DMS153 treated with DMSO at 0.1 percent for 48 hours (cell line): ENCODE measurements at regions not wholly inside any gene's neighbourhood (a gene's known extent, or its start where the extent isn't known, plus 50 kb on each side); places are given as distances from the start of the nearest gene placed in this dataset.
"Not testable (repeated sequence)": the region's sequence is repeated elsewhere in the genome, so short reads cannot be mapped to it uniquely, and the experiment has no call there.

Source experiments
- DNase-seq: peaks from one replicate; lab custom pipeline; 2025; ENCODE audit not compliant: unreplicated experiment; lab: John Stamatoyannopoulos, UW

DNA sequence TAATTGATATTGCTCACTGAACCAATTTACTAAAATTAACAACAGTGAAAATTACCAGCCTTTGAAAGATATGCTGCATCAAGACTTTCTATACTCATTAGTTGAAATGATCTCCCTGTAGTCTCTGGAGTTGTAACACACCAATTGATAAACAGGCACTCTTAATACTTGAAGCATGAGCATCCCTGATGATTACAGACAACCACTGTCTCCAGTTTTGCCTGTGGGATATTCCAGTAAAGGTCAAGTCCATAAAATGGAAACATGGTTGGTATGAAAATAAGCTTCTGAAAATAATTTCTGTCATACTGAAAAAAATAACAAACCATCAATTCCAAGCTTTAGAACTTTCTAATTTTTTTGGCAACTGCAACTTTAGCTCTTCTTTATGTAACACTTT lies 405.8 kb downstream of the SPRY2 start:
- DNase-seq = no peak

DNA sequence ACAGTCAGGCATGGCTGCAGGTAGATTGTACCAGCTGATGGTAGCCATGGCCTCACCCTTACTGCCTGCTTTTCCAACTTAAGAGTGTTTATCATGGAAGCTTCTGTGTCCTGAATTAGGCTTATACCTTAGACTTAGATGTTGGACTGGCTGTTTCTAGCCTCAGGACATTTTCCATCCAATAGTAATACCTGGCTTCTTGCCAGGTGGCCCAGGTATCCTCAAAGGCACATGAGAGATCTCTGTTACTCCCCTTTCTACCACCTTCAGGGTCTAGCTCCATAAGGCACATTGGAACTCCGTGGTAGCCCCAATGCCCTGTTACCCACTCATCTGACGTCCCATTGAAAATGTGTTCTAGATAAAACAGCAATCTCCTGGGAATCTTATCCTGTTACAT lies 407.5 kb downstream of the SPRY2 start:
- no peak for DNase-seq

DNA sequence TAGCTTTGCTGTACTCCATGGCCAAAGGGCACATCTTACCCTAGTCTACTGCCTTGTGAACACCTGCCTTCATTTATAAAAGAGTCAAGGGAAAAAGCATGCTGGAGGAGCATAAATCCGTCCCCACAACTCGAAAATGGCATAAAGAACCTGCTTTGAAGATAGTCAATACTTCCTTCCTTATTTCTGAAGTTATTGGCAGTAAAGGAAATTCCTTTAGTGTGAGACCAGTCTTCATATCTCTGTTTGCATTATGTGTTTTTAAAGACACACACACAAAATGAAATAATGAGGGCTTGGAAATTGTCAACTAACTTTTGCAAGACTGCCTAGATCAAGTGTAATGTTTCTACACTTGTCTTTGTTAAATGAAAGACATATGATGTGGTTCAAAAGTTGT lies 408.4 kb downstream of the SPRY2 start:
- no peak for DNase-seq

DNA sequence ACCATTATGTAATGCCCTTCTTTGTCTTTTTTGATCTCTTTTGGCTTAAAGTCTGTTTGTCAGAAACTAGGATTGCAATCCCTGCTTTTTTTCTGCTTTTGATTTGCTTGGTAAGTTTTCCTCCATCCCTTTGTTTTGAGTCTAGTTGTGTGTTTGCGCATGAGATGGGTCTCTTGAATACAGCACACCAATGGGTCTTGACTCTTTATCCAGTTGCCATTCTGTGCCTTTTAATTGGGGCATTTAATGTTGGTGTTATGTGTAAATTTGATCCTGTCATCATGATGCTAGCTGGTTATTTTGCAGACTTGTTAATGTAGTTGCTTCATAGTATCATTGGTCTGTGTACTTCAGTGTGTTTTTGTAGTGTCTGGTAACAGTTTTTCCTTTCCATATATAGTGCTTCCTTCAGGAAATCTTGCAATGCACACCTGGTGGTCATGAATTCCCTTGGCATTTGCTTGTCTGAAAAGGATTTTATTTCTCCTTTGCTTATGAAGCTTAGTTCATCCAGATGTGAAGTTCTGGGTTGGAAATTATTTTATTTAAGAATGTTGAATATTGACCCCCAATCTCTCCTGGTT lies 416.9 kb downstream of the SPRY2 start:
- DNase-seq = not testable (repeated sequence)

DNA sequence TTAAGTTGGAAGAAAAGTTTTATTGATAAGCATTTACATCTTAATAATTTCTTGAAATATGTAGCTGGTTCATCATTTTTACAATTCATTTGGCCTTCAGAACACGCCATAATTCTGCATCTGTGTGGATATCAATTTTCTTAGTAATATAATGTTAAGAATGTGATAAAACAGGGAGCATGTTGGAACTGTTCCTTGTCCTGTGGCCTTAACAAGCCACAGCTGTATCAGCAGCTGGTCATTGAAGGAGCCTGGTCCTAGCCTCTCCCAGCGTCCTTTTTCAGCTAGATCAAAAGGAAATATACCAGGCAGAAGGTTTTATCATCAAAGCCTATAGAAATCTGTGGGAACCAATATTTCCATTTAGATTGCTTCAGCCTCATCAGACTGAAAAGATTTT lies 421.8 kb downstream of the SPRY2 start:
- DNase-seq = no peak

DNA sequence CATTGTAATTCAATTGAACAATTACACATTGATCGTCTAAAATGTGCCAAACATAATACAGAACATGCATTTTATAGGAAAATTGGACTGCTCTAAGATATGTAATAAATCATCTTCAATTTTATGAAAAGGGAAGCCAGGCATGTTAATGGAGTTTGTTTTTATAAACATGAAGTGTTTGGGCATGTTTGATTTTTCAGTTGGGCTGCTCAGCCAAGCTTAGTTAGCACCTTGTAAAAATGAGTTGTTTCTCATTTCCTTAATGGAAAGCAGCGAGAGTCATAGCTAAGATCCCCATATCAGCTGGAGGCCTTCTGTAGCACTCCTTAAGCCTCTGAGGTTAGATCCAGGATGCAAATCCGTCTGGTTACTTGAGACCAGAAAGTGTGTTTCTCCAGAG lies 422.3 kb downstream of the SPRY2 start:
- no peak for DNase-seq

DNA sequence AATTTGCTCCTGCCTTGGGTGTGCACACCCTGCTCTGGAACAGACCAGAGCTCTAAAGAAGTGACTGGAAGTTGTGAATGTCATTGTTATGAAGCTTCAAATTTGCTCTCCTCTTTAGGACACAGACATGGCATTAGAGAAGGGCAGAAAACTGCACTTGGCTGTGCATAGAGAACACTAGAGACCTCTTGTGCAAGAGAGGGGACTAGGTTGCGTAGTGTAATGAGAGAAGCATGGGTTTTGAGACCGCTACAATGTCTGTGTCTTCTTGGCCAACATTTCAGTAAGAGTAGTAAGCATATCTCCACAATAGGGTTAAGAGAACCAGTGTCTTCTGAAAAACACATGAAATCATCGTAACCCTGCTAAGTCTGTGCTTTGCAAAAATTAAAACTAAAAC lies 423.3 kb downstream of the SPRY2 start:
- DNase-seq = no peak

DNA sequence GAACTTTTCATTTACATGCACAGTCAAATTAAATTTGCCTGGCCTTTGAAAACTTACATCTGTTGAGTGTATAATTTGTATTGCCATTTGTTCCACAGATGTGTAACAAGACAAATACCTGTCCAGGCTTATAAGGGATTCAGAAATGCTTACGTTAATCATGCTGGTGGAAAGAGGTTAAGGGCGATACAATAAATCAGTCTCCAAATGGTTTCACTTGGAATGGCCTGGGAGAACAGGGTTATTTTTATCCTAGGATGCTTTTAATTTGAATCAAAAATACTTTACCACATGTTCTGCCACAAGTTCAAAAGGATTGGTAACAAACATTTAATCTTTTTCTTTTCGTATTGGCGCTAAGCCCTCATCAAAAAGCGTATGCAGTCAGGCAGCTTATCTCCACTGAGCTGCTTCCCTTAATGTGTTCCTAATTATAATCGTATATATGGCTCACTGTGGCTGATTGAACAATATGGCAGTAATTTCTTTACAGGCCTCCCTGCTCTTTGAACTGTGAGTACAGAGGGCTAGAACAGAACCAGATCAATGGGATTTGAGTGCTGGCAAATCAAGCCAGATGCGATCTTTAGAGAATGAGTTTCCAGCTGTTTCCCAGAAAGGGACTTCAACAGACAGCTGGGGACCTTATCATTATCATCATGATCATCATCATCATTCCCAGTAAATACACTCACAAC lies 425.7 kb downstream of the SPRY2 start:
- no peak for DNase-seq

DNA sequence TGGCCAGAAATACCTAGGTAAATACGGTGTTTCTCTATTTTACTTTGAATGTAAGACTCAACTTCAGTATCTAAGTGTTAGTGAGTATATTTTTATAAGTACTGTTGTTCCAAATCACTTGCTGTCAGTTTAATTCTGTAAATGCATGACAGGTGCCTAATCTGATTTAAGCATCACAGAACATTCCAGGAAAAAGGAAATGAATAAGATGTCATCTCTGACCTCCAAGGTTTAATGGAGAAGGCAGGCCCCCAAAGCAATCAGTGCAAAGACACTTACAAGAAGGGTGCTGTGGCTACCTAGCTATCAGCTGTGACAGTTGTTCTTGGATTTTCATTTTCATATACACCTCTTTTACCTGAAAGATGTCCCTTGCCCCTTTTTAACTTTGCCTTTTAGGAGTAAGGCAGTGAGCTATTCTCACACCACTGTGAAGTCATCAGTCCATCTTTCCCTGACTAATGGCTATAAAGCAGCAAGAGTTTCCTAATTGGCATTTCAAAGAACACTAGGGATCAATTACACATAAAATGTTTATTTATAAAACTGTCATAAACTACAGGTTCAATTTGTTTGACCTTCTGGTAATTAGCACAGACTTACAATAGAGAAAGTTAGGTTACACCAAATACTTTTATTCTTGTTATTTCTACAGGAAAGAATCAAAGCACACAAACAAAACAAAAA lies 427.6 kb downstream of the SPRY2 start:
- DNase-seq = no peak

DNA sequence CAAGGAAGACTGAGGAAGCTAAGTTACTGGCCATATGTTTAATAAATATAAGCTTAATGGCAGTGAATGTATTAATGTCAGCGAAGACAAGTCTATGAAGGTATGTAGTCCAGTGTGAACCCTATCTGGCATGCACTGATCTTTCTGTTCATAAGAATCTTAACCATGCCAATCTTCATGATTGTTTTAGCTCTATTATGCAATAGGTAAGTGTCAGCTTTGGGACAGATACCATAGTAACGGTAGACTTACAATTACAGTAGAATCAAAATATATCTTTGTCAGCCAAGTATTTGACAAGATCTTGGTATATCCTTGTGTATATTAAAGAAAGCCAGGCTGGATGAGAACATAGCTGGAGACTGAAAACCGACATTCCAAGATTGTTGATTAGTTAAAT lies 428.5 kb downstream of the SPRY2 start:
- no peak for DNase-seq

DNA sequence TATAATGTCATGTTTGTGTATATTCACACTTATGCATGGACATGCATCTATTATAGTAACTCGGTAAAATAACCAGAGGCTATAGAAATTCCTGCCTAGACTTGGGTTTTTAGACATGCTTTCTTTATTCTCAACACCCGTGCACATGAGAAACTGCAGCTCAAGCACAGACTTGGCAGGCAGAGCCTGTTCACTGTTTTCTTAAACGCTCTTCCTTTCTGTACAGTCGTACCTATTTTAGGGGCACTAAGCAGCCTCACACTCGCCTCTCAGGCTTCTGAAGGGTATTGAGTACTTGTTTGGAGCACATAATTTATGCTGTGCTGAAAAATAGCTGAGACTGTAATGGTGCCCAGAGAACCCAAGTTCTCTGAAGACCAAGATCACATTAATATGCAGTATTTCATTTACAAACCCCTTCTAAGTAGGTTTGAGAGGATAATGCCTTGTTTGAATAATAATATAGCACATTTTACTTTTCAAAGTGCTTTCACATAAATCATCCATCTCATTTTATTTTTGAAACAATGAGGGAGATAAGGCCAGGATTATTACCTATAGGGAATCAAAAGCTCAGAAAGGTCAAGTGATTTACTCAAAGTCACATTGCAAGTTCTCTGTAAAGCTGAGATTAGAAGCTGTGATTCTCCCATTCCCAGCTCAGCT lies 429.9 kb downstream of the SPRY2 start:
- DNase-seq = no peak

DNA sequence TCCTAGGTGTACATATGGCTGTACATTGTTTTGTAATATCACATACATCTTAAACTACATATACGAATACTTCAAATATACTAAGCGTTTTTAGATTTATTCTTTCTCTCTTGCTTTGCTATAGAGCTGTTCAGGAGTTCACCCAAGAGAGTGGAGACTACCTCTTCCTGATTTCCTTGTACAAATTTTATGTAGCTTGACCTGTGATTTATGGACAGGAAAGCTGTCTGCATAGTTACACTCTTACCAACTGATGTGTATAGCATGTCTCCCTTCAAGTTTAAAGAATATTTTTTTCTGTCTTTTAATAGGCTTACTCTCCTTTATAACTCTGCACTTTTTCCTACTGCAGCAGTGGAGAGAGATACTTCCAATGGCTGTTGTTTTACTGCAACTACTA lies 428.7 kb downstream of the NDFIP2 start:
- no peak for DNase-seq

DNA sequence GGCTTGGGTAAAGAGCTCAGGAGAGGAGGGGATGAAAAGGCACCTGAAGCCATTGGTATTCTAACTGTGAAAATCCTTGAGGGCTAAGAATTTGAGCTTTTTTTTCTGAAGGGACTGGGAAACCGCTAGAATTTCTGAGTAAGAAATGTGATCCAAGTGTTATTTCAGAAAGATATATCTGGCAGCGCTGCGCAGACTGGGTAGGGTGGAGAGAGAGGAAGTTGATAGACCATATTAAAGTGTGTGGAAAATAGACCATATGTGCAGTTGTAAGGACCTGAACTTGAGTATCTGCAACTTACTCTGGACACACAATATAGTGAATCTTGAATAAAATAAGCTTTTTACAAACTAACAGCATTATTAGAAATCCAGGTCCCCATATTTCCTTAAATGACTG lies 427.4 kb downstream of the NDFIP2 start:
- DNase-seq = no peak

DNA sequence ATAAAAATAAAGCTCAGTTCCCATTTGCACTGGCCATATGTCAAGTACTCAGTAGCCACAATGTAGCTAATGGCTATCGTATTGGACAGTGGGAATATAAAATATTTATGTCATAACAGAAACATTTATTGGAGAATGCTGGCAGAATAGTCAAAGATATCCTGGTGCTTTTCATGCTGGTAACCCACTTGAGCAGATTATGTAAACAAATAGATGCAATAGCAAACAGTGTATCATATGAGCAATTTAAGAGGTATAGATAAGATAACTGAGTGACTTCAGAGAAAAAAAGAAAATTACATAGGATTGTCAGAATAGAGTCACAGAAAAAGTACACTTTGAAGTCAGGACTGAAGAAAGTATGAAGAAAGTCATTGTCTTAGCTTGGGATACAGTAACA lies 426.6 kb downstream of the NDFIP2 start:
- no peak for DNase-seq

DNA sequence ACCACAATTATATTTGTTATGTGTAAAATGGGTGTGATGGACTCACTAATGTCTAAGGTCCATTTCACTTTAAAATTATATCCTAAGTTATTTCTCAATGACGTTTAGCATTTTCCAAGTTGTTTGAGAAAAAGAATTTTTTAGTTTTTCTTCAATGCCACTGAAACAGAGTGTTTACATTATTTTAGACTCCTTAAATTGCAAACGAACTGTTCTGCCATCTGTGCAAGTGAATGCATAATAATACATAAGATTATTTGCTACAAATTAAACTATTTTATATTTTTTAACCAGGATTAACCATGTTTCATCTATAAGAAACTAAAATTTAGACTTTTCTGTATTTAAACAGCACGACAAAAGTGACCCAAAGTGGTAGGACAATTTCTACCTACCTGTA lies 425.4 kb downstream of the NDFIP2 start:
- no peak for DNase-seq

DNA sequence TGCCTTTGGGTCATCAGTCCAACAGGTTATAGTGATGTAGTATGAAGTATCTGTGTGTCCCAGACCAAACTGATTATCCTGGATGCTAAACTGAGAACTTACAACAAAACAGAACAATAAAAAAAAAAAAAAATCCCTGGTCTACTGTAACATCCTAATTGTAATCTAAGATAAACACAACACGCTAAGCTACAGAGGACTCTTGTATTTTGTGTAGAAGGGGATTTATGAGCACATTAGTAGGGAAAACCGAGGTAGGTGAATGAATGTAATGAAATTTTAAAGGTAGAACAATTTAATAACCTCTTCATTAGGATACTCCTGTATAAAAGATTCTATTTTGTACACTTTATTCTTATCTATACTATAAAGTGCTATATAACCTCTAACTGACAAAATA lies 424.1 kb downstream of the NDFIP2 start:
- no peak for DNase-seq

DNA sequence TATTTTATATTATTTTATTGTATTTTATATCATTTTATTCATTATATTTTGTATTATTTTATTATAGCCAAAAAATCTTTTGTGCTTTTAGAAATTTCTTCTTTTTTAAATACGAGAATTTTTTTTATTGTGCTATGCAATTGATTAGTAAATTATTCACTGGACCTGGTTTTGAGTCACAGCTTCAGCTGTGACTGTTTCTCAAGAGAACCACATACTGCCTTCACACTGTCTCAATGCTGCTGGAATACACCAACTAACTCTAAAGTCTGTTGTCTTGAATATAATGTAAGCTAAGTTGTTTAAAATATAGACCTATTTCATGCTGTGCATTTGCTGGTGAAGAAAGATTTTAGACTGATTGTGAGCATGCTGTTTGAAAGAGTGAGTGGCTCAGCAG lies 423.6 kb downstream of the NDFIP2 start:
- no peak for DNase-seq

DNA sequence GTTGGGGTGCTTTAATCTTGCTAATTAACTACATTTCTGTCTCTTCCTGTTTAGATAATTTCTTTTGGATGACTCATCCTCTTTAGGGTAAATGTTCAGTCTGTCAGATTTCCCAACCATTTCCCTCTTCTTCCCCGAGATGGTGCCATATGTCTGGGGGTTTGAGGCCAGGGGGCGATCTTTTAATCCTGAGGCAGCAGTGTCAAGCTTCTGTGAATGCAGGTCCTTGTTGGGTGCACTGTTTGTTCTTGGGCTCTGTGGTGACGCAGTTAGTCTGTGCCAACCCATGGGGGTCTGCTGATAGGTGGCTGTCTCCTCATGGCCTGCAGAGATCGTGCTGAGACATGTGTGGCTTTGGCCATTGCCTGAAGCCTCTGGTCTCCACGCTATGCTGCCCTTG lies 420.4 kb downstream of the NDFIP2 start:
- no peak for DNase-seq

DNA sequence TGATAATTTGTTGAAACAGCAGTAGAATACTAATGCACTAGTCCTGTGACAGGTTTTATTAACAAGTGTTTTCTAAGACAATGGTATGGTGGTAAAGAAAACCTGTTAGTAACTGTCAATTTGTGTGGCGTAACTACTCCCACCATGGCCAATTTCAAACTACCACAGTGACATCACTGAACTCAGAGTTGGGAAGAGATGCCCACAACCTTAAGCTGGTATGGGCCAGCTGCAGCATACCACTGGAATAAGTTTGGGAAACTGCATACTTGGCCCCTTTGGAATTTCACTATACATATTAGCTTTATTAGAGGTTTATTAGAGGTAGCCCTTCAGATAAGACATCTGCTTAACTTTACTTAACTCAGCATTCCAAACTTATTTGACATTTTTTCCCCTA lies 419.4 kb downstream of the NDFIP2 start:
- no peak for DNase-seq

DNA sequence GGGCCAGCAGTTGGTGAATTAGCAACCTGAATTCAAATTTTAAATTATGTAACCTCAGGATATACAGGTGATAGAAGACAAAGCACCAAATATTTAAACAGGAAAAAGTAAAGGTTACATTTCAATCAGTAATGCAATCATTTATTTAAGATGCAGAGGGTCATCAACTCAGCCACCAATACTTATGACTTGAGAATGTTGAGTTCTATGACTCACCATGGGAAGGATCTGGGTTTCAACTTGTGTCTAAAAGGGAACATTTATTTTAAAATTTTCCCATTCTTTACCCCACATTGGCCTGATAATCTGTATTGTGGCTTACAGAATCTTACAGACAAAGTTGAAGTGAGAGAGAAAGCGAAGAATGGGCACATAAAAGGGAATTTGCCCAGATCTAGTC lies 418.0 kb downstream of the NDFIP2 start:
- no peak for DNase-seq

DNA sequence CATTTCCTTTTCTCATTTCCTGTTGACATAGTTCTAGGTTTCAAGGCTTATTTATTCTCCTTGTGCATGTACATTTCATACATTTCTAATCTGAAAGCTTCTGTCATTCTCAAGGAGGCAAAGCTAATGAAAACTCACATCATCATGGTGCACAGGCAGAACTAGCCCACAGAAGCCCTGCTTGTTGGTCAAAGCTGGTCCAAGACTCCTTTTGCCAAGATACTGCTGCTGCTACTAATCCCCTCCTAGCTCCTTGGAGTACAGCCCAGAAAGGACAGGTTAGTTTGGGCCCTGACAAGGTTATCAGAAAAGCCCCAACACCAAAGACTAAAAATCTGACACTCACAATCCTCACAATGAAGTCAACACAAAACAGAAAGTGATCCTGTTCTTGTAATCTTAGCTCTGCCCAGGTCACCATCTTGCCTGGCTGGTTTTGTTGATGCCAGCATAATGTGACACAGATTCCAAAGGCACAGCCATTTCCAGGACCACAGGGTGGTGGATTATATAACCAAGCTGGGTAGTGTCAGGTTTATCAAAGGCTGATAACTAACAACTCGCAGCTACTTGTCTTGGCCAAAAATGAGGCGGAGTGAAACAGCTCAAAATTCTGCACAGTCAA lies 417.4 kb downstream of the NDFIP2 start:
- no peak for DNase-seq

DNA sequence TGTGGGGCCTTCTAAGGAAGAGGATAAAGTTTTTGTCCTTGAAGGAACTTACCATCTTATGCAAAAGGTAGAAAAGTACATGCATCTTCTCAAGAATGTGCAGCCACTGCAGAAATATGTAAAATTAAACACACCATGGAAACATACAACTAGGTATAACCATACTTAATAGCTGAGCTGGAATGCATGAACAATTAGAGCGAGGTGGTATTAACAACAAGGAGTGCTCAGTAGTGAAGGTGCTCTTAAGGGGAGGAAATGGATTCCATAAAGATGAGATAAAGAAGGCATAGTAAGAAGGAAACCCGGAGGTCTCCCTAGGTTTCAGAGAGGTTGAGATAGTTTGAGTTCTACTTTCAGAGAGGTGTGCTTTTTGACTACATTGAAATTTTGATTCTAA lies 415.9 kb downstream of the NDFIP2 start:
- no peak for DNase-seq
